SK-N-SH (cell line): ENCODE measurements at regions not wholly inside any gene's neighbourhood (a gene's known extent, or its start where the extent isn't known, plus 50 kb on each side); places are given as distances from the start of the nearest gene placed in this dataset.
A peak's percentile ranks its signal among the peaks of the same experiment; 100 is the strongest.

ENCODE experiments used
- CTCF ChIA-PET: fragments of 300-600, 350-600 bp; formaldehyde crosslinking; extraction: SDS; loops from one replicate; lab custom pipeline; 2021; lab: Yijun Ruan, JAX
- POLR2A ChIA-PET: fragments of 350-600 bp; sonication (Branson Sonifier 250); formaldehyde crosslinking; extraction: SDS; loops from one replicate; lab custom pipeline; 2020; ENCODE audit warnings: antibody characterized with exemption, inconsistent platforms; lab: Yijun Ruan, JAX
- DNase-seq: peaks from one replicate; pipeline ENCODE4 v3.0.0; 2012
- H2AFZ ChIP-seq: fragments of 200-600 bp; sonication (generic); 2 replicates; pipeline ENCODE4 v1.8.1; 2016; ENCODE audit warnings: antibody characterized with exemption, mild to moderate bottlenecking, low read depth
- H3F3A ChIP-seq: fragments of 200-600 bp; sonication (generic); replicated peaks from 2 replicates; pipeline ENCODE3; 2016; ENCODE audit warnings: antibody characterized with exemption, mild to moderate bottlenecking; ENCODE audit not compliant: insufficient read depth
- H3K27ac ChIP-seq, 2 experiments: fragments of 200-500 bp in 1 of 2; fragments of 200-600 bp in 1 of 2; sonication (Bioruptor generic) in 1 of 2; sonication (generic), shearing (Covaris generic) in 1 of 2; 2 replicates each; pipeline versions ENCODE4 v1.5.1 to v1.6.1; 2014 to 2016; ENCODE audit warnings: low read depth in 2 of 2, inconsistent platforms in 1 of 2, low read length in 1 of 2, mild to moderate bottlenecking in 1 of 2, mixed read lengths in 1 of 2
- H3K27me3 ChIP-seq: fragments of 200-600 bp; sonication (generic), shearing (Covaris generic); 2 replicates; pipeline ENCODE4 v1.6.1; 2016; ENCODE audit warnings: mixed run types; ENCODE audit not compliant: insufficient read depth
- H3K36me3 ChIP-seq, 2 experiments: fragments of 200-500 bp in 1 of 2; fragments of 200-600 bp in 1 of 2; sonication (Bioruptor generic) in 1 of 2; sonication (generic) in 1 of 2; replicated peaks in 1 of 2; 2 replicates each; pipeline versions ENCODE3 to v1.5.1; 2014 to 2016; ENCODE audit warnings: low read length in 1 of 2, mild to moderate bottlenecking in 1 of 2; ENCODE audit not compliant: insufficient read depth in 2 of 2, control insufficient read depth in 1 of 2
- H3K4me1 ChIP-seq, 2 experiments: fragments of 200-500 bp in 1 of 2; fragments of 200-600 bp in 1 of 2; sonication (Bioruptor generic) in 1 of 2; sonication (generic), shearing (Covaris generic) in 1 of 2; 2 replicates each; pipeline versions ENCODE4 v1.5.1 to v1.6.1; 2014 to 2016; ENCODE audit warnings: low read depth in 1 of 2, low read length in 1 of 2, mixed run types in 1 of 2; ENCODE audit not compliant: insufficient read depth in 2 of 2, control insufficient read depth in 1 of 2
- H3K4me2 ChIP-seq: fragments of 200-600 bp; sonication (generic), shearing (Covaris generic); 2 replicates; pipeline ENCODE4 v1.6.1; 2017; ENCODE audit warnings: mixed run types
- H3K4me3 ChIP-seq, 2 experiments: fragments of 200-500 bp in 1 of 2; fragments of 200-600 bp in 1 of 2; sonication (Bioruptor generic) in 1 of 2; sonication (generic), shearing (Covaris generic) in 1 of 2; 2 replicates each; pipeline versions ENCODE4 v1.5.1 to v1.8.1; 2014 to 2016; ENCODE audit warnings: low read depth in 2 of 2, inconsistent platforms in 1 of 2, low read length in 1 of 2, mild to moderate bottlenecking in 1 of 2, mixed read lengths in 1 of 2, moderate library complexity in 1 of 2
- H3K79me2 ChIP-seq: fragments of 200-600 bp; sonication (generic); 2 replicates; pipeline ENCODE4 v1.8.1; 2017; ENCODE audit warnings: mild to moderate bottlenecking; ENCODE audit not compliant: insufficient read depth
- H3K9ac ChIP-seq: fragments of 200-600 bp; sonication (generic); 2 replicates; pipeline ENCODE4 v1.6.1; 2017; ENCODE audit warnings: mixed run types
- H3K9me2 ChIP-seq: fragments of 200-600 bp; sonication (generic); 2 replicates; pipeline ENCODE4 v1.6.1; 2017; ENCODE audit warnings: mixed run types
- H3K9me3 ChIP-seq: fragments of 200-600 bp; sonication (generic); 2 replicates; pipeline ENCODE4 v1.6.1; 2017; ENCODE audit warnings: mixed run types, mild to moderate bottlenecking, moderate library complexity
- H4K20me1 ChIP-seq: fragments of 200-600 bp; sonication (generic); 2 replicates; pipeline ENCODE4 v1.6.1; 2017; ENCODE audit warnings: mild to moderate bottlenecking, mixed run types; ENCODE audit not compliant: insufficient read depth
- CHD2 ChIP-seq: fragments of 150-350 bp; IDR thresholded peaks from 2 replicates; pipeline ENCODE4 v1.6.1; 2018; ENCODE audit warnings: low read length; ENCODE audit not compliant: partially characterized antibody
- EP300 ChIP-seq, 2 experiments: IDR thresholded peaks; 2 replicates each; pipeline versions ENCODE4 v1.4.0 to v1.6.1; 2012; ENCODE audit warnings: borderline replicate concordance in 1 of 2, low read depth in 1 of 2, low read length in 1 of 2
- EZH2phosphoT487 ChIP-seq: fragments of 200-600 bp; sonication (generic); IDR thresholded peaks from 2 replicates; pipeline ENCODE4 v1.6.1; 2017; ENCODE audit warnings: low read depth, mixed run types, mild to moderate bottlenecking, antibody characterized with exemption, moderate library complexity, borderline replicate concordance
- FOSL2 ChIP-seq: IDR thresholded peaks from 2 replicates; pipeline ENCODE4 v1.4.0; 2012; ENCODE audit warnings: low read depth, mild to moderate bottlenecking, moderate library complexity, borderline replicate concordance
- IRF3 ChIP-seq: fragments of 150-350 bp; IDR thresholded peaks from 2 replicates; pipeline ENCODE4 v1.6.1; 2016; ENCODE audit warnings: mild to moderate bottlenecking, low read depth, low read length
- MAX ChIP-seq: IDR thresholded peaks from 2 replicates; pipeline ENCODE4 v1.4.0; 2012; ENCODE audit warnings: low read depth
- MEF2A ChIP-seq: IDR thresholded peaks from 2 replicates; pipeline ENCODE4 v1.4.0; 2012; ENCODE audit warnings: low read depth, borderline replicate concordance
- MXI1 ChIP-seq: IDR thresholded peaks from 2 replicates; pipeline ENCODE4 v1.6.1; 2012; ENCODE audit warnings: mild to moderate bottlenecking, low read depth, low read length, improper control_type of control experiment
- NFIC ChIP-seq: IDR thresholded peaks from 2 replicates; pipeline ENCODE4 v1.4.0; 2012; ENCODE audit warnings: borderline replicate concordance
- NRF1 ChIP-seq: IDR thresholded peaks from 2 replicates; pipeline ENCODE4 v1.6.1; 2012; ENCODE audit warnings: low read depth, mild to moderate bottlenecking, low read length
- POLR2AphosphoS5 ChIP-seq: IDR thresholded peaks from 2 replicates; pipeline ENCODE4 v1.6.1; 2012; ENCODE audit warnings: low read depth, low read length
- RAD21 ChIP-seq: IDR thresholded peaks from 2 replicates; pipeline ENCODE4 v1.6.1; 2012; ENCODE audit warnings: mild to moderate bottlenecking, low read length
- RFX5 ChIP-seq: IDR thresholded peaks from 2 replicates; pipeline ENCODE4 v1.6.1; 2012; ENCODE audit warnings: mild to moderate bottlenecking, improper control_type of control experiment, low read length
- RXRA ChIP-seq: IDR thresholded peaks from 2 replicates; pipeline ENCODE4 v1.4.0; 2012; ENCODE audit warnings: low read depth, mild to moderate bottlenecking, borderline replicate concordance
- TAF1 ChIP-seq: IDR thresholded peaks from 2 replicates; pipeline ENCODE4 v1.6.1; 2012; ENCODE audit warnings: low read depth, mild to moderate bottlenecking, low read length, moderate library complexity, borderline replicate concordance
- TEAD4 ChIP-seq: IDR thresholded peaks from 2 replicates; pipeline ENCODE4 v1.4.0; 2012; ENCODE audit warnings: mild to moderate bottlenecking, borderline replicate concordance; ENCODE audit not compliant: insufficient read depth
- YY1 ChIP-seq: IDR thresholded peaks from 2 replicates; pipeline ENCODE4 v1.4.0; 2012; ENCODE audit warnings: low read depth, mild to moderate bottlenecking
- ZBTB33 ChIP-seq: IDR thresholded peaks from 2 replicates; pipeline ENCODE4 v1.4.0; 2012; ENCODE audit warnings: low read depth, borderline replicate concordance
- WGBS: methylation state at CpG from one replicate; pipeline ENCODE4 v1.1.6; 2017; ENCODE audit warnings: low lambda C conversion rate; 5-methylcytosine and 5-hydroxymethylcytosine counted together
- TF ChIP-seq, protein P1 (sequence below): IDR thresholded peaks from 2 replicates; pipeline ENCODE4 v1.6.1; 2012; ENCODE audit warnings: mild to moderate bottlenecking, low read depth, low read length, moderate library complexity

GRCh38 chr1:218558271-218558810, 213.2 kb downstream of the TGFB2 start:
- Histone ChIP-seq H2AFZ (peak overlapping the region; percentile 32; the same call in 1 of the 2 replicates), H3K9me3 (no peaks in the 10 kb centered on the region), H3K36me3 (no peaks in the 10 kb centered on the region), H3K9me2 (no peaks in the 10 kb centered on the region), H3K4me2 (no peak overlapping the region), H3K79me2 (no peaks in the 10 kb centered on the region), H3K27me3 (no peaks in the 10 kb centered on the region), H3F3A (no peaks in the 10 kb centered on the region), H3K27ac (peak overlapping the region in 1 of 2 experiments; percentile 35; a peak in 1 of 4 replicates), H3K4me1 (peaks cover 0 to 11% of the 10 kb centered on the region in 2 experiments; a peak in 2 of 4 replicates), H3K4me3 (no peak overlapping the region), H3K9ac (no peak overlapping the region), H4K20me1 (no peaks in the 10 kb centered on the region)
- CTCF ChIA-PET = interaction anchor here (0.8 kb wide), 1 partner anchor 190 kb away, joined by 3 read pairs; no protein-coding TSS in a partner anchor
- WGBS = 93% methylated on average over 3 of the region's 3 CpGs
- TF ChIP-seq IRF3 (no peak), NFIC (no peak), MXI1 (no peak), RAD21 (no peak), EZH2phosphoT487 (no peak), TEAD4 (no peak), RXRA (no peak), CHD2 (no peak), NRF1 (no peak), FOSL2 (no peak), MAX (no peak), MEF2A (no peak), RFX5 (no peak), EP300 (IDR thresholded peaks at IDR 0.05; ENCODE audit: borderline replicate concordance in 1 of 2, low read depth in 1 of 2, low read length in 1 of 2) (no peak), TAF1 (no peak), ZBTB33 (no peak), YY1 (no peak), POLR2AphosphoS5 (no peak)
- TF ChIP-seq, protein P1, sequence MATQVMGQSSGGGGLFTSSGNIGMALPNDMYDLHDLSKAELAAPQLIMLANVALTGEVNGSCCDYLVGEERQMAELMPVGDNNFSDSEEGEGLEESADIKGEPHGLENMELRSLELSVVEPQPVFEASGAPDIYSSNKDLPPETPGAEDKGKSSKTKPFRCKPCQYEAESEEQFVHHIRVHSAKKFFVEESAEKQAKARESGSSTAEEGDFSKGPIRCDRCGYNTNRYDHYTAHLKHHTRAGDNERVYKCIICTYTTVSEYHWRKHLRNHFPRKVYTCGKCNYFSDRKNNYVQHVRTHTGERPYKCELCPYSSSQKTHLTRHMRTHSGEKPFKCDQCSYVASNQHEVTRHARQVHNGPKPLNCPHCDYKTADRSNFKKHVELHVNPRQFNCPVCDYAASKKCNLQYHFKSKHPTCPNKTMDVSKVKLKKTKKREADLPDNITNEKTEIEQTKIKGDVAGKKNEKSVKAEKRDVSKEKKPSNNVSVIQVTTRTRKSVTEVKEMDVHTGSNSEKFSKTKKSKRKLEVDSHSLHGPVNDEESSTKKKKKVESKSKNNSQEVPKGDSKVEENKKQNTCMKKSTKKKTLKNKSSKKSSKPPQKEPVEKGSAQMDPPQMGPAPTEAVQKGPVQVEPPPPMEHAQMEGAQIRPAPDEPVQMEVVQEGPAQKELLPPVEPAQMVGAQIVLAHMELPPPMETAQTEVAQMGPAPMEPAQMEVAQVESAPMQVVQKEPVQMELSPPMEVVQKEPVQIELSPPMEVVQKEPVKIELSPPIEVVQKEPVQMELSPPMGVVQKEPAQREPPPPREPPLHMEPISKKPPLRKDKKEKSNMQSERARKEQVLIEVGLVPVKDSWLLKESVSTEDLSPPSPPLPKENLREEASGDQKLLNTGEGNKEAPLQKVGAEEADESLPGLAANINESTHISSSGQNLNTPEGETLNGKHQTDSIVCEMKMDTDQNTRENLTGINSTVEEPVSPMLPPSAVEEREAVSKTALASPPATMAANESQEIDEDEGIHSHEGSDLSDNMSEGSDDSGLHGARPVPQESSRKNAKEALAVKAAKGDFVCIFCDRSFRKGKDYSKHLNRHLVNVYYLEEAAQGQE = no peak
- POLR2A ChIA-PET = no interaction called here
- DNase-seq = no peak
